KMS-11 (cell line): ENCODE measurements at regions not wholly inside any gene's neighbourhood (a gene's known extent, or its start where the extent isn't known, plus 50 kb on each side); places are given as distances from the start of the nearest gene placed in this dataset.
A peak's percentile ranks its signal among the peaks of the same experiment; 100 is the strongest.

ENCODE experiments used
- H2AFZ ChIP-seq: fragments of 200-600 bp; sonication (generic); 2 replicates; pipeline ENCODE4 v1.6.1; 2016; ENCODE audit warnings: antibody characterized with exemption, mixed run types, low read depth
- H3K27ac ChIP-seq: fragments of 200-600 bp; sonication (generic); 2 replicates; pipeline ENCODE4 v1.6.1; 2016; ENCODE audit warnings: mild to moderate bottlenecking, mixed run types
- H3K27me3 ChIP-seq: fragments of 200-600 bp; sonication (generic); 2 replicates; pipeline ENCODE4 v1.6.1; 2017; ENCODE audit warnings: mild to moderate bottlenecking, low read depth, mixed run types, moderate library complexity; ENCODE audit not compliant: insufficient read depth
- H3K36me3 ChIP-seq: fragments of 200-600 bp; sonication (generic); 2 replicates; pipeline ENCODE4 v1.6.1; 2017; ENCODE audit warnings: mild to moderate bottlenecking, mixed run types; ENCODE audit not compliant: insufficient read depth
- H3K4me1 ChIP-seq: fragments of 200-600 bp; sonication (generic); 2 replicates; pipeline ENCODE4 v1.6.1; 2016; ENCODE audit warnings: mild to moderate bottlenecking, low read depth, mixed run types; ENCODE audit not compliant: poor library complexity, severe bottlenecking
- H3K4me2 ChIP-seq: fragments of 200-600 bp; sonication (generic); 2 replicates; pipeline ENCODE4 v1.7.0; 2016; ENCODE audit warnings: mild to moderate bottlenecking, mixed run types
- H3K4me3 ChIP-seq: fragments of 200-600 bp; sonication (generic); IDR thresholded peaks from 2 replicates; pipeline ENCODE4 v1.6.1; 2017; ENCODE audit warnings: low read depth, low read length, mixed read lengths; ENCODE audit not compliant: insufficient read depth
- H3K79me2 ChIP-seq: fragments of 200-600 bp; sonication (generic); 2 replicates; pipeline ENCODE4 v1.6.1; 2016; ENCODE audit warnings: low read depth, mixed run types; ENCODE audit not compliant: insufficient read depth
- H3K9ac ChIP-seq: fragments of 200-600 bp; sonication (generic); 2 replicates; pipeline ENCODE4 v1.6.1; 2016; ENCODE audit warnings: mild to moderate bottlenecking, mixed run types
- H4K20me1 ChIP-seq: fragments of 200-600 bp; sonication (generic); 2 replicates; pipeline ENCODE4 v1.6.1; 2016; ENCODE audit warnings: mild to moderate bottlenecking, mixed run types; ENCODE audit not compliant: insufficient read depth
- CTCF ChIP-seq: fragments of 200-600 bp; sonication (generic); conservative IDR thresholded peaks from 2 replicates; pipeline ENCODE4 v1.6.1; 2017; ENCODE audit warnings: low read depth, mild to moderate bottlenecking, antibody characterized with exemption, low read length, moderate library complexity, mixed read lengths

GRCh38 chr11:34825670-34826383 lies 90.4 kb downstream of the APIP start:
- Histone ChIP-seq H3K36me3 (no peaks in the 10 kb centered on the region), H3K79me2 (no peaks in the 10 kb centered on the region), H3K4me1 (peaks cover 93% of the 10 kb centered on the region), H3K4me2 (peak overlapping the region; percentile 56; the same call in 1 of the 2 replicates), H3K27ac (peak overlapping the region; percentile 31), H3K27me3 (no peaks in the 10 kb centered on the region), H3K9ac (no peak overlapping the region), H3K4me3 (no peak overlapping the region), H4K20me1 (no peaks in the 10 kb centered on the region), H2AFZ (no peak overlapping the region)
- TF ChIP-seq CTCF, result no peak

GRCh38 chr11:34825315-34825669 lies 90.9 kb downstream of the APIP start:
- H4K20me1 ChIP-seq, result no peaks in the 10 kb centered on the region
- peak overlapping the region; percentile 31; the same call in 1 of the 2 replicates for H3K27ac ChIP-seq
- H3K9ac ChIP-seq, result no peak overlapping the region
- peak overlapping the region; percentile 56; the same call in 1 of the 2 replicates for H3K4me2 ChIP-seq
- H2AFZ ChIP-seq, result no peak overlapping the region
- no peaks in the 10 kb centered on the region for H3K36me3 ChIP-seq
- H3K4me3 ChIP-seq, result no peak overlapping the region
- no peak for TF ChIP-seq CTCF
- H3K4me1 ChIP-seq, result peaks cover 95% of the 10 kb centered on the region
- no peaks in the 10 kb centered on the region for H3K27me3 ChIP-seq
- H3K79me2 ChIP-seq, result no peaks in the 10 kb centered on the region

GRCh38 chr11:34824425-34824824 lies 91.8 kb downstream of the APIP start:
- Histone ChIP-seq H3K4me2 (no peak overlapping the region; the same call in 1 of the 2 replicates), H3K4me3 (no peak overlapping the region), H3K36me3 (no peaks in the 10 kb centered on the region), H3K4me1 (peaks cover 95% of the 10 kb centered on the region), H2AFZ (no peak overlapping the region), H3K27me3 (no peaks in the 10 kb centered on the region), H3K27ac (no peak overlapping the region), H4K20me1 (no peaks in the 10 kb centered on the region), H3K9ac (no peak overlapping the region), H3K79me2 (no peaks in the 10 kb centered on the region)
- TF ChIP-seq CTCF, result no peak

GRCh38 chr11:34823639-34824038 lies 92.5 kb downstream of the APIP start:
- H3K4me3 ChIP-seq, result no peak overlapping the region
- peaks cover 98% of the 10 kb centered on the region for H3K4me1 ChIP-seq
- no peaks in the 10 kb centered on the region for H3K36me3 ChIP-seq
- no peak overlapping the region for H3K9ac ChIP-seq
- peak overlapping the region; percentile 83 for H3K4me2 ChIP-seq
- H2AFZ ChIP-seq, result no peak overlapping the region
- no peak overlapping the region for H3K27ac ChIP-seq
- H3K27me3 ChIP-seq, result no peaks in the 10 kb centered on the region
- no peaks in the 10 kb centered on the region for H4K20me1 ChIP-seq
- TF ChIP-seq CTCF, result no peak
- H3K79me2 ChIP-seq, result no peaks in the 10 kb centered on the region
